ENCODE measurements at regions not wholly inside any gene's neighbourhood (a gene's known extent, or its start where the extent isn't known, plus 50 kb on each side); places are given as distances from the start of the nearest gene placed in this dataset.
"Not testable (repeated sequence)": the region's sequence is repeated elsewhere in the genome, so short reads cannot be mapped to it uniquely, and the experiment has no call there.

- in situ Hi-C loops (cut with MboI; ENCODE audit: low pct_unique_long_range_greater_than_20kb, low sequenced_read_pairs) = loop anchor here (25.0 kb wide), 1 partner anchor 89 kb away; no protein-coding TSS in a partner anchor
- no peak for DNase-seq
These were observed 201.9 kb upstream of the TRPM3 start for GRCh38 chr9:71323357-71323756.

DNA sequence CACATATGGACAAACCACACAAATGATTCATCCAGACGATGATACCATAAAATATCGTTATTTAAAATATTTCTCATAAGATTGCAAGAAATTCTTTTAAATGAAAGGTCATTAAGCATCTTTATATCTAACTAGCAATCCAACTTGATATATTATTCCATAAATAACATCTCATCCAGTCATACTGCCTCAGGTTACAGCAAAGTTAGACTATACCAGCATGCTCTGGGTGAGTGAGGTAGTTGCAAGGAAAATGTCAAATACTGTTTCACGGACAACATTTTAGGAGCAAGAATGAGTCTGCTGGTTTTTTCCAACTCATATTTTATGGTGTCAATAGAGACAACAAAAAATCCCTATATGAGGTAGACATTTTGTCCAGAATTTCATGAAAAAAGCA lies 200.9 kb upstream of the TRPM3 start:
- in situ Hi-C loops (cut with MboI; ENCODE audit: low pct_unique_long_range_greater_than_20kb, low sequenced_read_pairs) = loop anchor here (25.0 kb wide), 1 partner anchor 90 kb away; no protein-coding TSS in a partner anchor
- no peak for DNase-seq

DNA sequence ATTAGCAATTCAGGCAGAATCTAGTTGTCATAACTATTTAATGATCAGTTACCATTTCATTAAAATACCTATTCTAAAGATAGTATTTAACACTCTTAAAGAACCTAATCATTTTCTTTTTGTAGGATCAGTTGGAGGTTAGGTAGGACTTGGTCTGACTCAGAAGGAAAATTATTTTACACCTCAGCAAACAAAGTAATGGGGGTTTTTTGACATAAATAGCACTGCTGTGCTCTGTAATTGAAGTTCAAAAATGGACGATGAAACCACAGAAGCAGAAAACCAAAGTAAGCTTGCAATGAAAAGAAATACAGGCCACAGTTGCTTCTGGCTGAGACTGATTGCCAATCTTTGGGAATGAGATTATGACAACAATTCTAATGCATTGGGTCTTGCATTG lies 187.0 kb upstream of the TRPM3 start:
- in situ Hi-C loops (cut with MboI; ENCODE audit: low pct_unique_long_range_greater_than_20kb, low sequenced_read_pairs) = loop anchor here (25.0 kb wide), 1 partner anchor 104 kb away; no protein-coding TSS in a partner anchor
- DNase-seq = no peak

- in situ Hi-C loops (cut with MboI; ENCODE audit: low pct_unique_long_range_greater_than_20kb, low sequenced_read_pairs) = loop anchor here (25.0 kb wide), 1 partner anchor 106 kb away; no protein-coding TSS in a partner anchor
These were observed 184.7 kb upstream of the TRPM3 start for GRCh38 chr9:71306134-71306533.

GRCh38 chr9:71303351-71303750 lies 181.9 kb upstream of the TRPM3 start:
- in situ Hi-C loops (cut with MboI; ENCODE audit: low pct_unique_long_range_greater_than_20kb, low sequenced_read_pairs) = loop anchor here (25.0 kb wide), 1 partner anchor 109 kb away; no protein-coding TSS in a partner anchor
- no peak for DNase-seq

More at GRCh38 chr9:71306134-71306533, 184.7 kb upstream of the TRPM3 start:
- DNase-seq = no peak

DNA sequence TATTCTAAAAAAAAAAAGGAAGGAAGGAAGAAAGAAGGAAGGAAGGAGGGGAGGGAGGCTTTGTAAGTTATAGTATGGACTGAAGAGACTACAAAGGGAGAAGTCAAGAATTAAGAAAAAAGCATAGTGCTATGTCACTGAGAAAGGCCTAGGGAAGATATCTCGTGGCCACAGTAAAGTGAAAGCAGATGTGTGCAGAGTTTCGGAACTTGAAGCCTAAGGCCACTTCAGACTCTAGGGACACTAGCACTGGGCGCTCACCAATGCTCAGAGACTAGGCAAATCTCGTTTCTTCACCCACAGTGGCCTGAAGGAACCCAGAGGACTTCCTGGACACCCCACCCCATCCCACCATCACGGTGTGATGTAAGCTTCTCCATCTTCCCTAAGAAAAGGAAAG lies 181.4 kb upstream of the TRPM3 start:
- DNase-seq = no peak
- in situ Hi-C loops (cut with MboI; ENCODE audit: low pct_unique_long_range_greater_than_20kb, low sequenced_read_pairs) = loop anchor here (25.0 kb wide), 1 partner anchor 110 kb away; no protein-coding TSS in a partner anchor

GRCh38 chr9:71295928-71296327 lies 174.5 kb upstream of the TRPM3 start:
- in situ Hi-C loops (cut with MboI; ENCODE audit: low pct_unique_long_range_greater_than_20kb, low sequenced_read_pairs) = no loop called here
- DNase-seq = no peak

DNA sequence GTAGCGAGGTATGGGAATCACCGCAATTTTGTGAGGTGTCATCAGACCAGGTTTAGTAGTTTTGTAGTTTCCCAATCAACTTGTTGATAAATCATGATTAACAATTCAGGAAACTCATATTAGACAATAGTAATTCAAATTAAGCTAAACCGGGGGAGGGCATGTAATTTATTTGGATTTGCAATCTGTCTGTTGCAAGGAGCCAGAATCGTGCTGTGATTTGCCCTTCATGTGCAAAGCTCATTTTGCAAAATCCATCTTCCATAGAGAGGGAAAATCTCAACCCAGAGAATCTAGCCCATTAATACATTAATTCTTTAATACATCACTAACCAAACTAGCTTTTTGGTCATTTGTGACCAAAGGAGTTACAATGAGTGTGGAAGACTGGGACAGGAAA lies 164.7 kb upstream of the TRPM3 start:
- in situ Hi-C loops (cut with MboI; ENCODE audit: low pct_unique_long_range_greater_than_20kb, low sequenced_read_pairs) = no loop called here
- no peak for DNase-seq

DNA sequence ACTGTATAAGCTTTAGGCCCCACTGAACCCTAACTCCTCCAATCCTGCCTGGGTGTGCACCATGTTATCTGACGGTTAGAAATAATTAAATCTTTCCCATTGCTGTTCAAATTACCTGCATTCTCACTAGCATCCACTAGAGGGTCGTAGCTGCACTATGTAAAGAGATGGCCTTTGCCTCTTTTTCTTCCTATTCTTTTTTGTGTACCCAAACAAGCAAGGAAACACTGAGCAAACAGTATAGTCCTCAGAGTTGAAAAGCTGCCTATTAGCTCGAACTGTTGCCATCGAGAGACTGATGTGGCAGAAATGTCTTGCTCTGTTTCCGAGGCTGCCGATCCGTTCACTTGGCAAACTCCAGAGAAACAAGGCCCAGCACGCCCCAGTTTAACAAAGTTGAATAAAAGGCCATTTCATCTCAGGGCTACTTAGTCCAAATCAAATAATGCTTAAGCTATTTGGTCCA lies 163.8 kb upstream of the TRPM3 start:
- peak; percentile 57 for DNase-seq
- in situ Hi-C loops (cut with MboI; ENCODE audit: low pct_unique_long_range_greater_than_20kb, low sequenced_read_pairs) = no loop called here

DNA sequence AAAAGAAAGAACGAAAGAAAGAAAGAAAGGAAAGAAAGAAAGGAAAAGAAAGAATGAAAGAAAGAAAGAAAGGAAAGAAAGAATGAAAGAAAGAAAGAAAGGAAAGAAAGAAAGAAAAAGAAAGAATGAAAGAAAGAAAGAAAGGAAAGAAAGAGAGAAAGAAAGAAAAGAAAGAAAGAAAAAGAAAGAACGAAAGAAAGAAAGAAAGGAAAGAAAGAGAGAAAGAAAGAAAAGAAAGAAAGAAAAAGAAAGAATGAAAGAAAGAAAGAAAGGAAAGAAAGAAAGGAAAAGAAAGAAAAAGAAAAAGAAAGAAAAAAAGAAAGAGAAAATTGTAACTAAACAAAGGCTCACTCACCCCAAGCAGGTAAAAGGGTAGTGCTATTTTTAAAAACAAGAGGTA lies 160.7 kb upstream of the TRPM3 start:
- in situ Hi-C loops (cut with MboI; ENCODE audit: low pct_unique_long_range_greater_than_20kb, low sequenced_read_pairs); DNase-seq: not testable (repeated sequence)

GRCh38 chr9:71279151-71279739 lies 157.8 kb upstream of the TRPM3 start:
- DNase-seq = no peak
- in situ Hi-C loops (cut with MboI; ENCODE audit: low pct_unique_long_range_greater_than_20kb, low sequenced_read_pairs) = no loop called here

GRCh38 chr9:71273613-71274012 lies 152.2 kb upstream of the TRPM3 start:
- in situ Hi-C loops (cut with MboI; ENCODE audit: low pct_unique_long_range_greater_than_20kb, low sequenced_read_pairs) = no loop called here
- no peak for DNase-seq

- no peak for DNase-seq
- in situ Hi-C loops (cut with MboI; ENCODE audit: low pct_unique_long_range_greater_than_20kb, low sequenced_read_pairs) = no loop called here
These were observed 150.2 kb upstream of the TRPM3 start for GRCh38 chr9:71271602-71272001.

DNA sequence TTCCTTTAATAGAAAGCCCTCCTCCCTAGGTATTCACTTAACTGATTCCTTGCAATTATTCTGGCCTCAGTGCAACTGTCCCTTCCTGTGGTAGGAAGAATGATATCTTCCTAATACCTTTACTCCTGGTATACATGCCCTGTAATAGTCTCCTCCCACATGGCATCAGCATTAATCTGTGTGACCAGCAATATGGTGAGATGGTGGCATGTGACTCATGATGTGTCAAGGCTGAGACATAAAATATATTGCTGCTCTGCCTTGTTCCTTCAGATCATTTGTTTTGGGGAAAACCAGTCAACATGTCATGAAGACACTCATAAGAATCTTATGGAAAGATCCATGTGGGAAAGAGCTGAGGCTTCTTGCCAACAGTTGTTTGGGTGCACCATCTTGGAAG lies 149.1 kb upstream of the TRPM3 start:
- in situ Hi-C loops (cut with MboI; ENCODE audit: low pct_unique_long_range_greater_than_20kb, low sequenced_read_pairs) = no loop called here
- DNase-seq = no peak

GRCh38 chr9:71269859-71270258 lies 148.4 kb upstream of the TRPM3 start:
- in situ Hi-C loops (cut with MboI; ENCODE audit: low pct_unique_long_range_greater_than_20kb, low sequenced_read_pairs) = no loop called here
- no peak for DNase-seq

DNA sequence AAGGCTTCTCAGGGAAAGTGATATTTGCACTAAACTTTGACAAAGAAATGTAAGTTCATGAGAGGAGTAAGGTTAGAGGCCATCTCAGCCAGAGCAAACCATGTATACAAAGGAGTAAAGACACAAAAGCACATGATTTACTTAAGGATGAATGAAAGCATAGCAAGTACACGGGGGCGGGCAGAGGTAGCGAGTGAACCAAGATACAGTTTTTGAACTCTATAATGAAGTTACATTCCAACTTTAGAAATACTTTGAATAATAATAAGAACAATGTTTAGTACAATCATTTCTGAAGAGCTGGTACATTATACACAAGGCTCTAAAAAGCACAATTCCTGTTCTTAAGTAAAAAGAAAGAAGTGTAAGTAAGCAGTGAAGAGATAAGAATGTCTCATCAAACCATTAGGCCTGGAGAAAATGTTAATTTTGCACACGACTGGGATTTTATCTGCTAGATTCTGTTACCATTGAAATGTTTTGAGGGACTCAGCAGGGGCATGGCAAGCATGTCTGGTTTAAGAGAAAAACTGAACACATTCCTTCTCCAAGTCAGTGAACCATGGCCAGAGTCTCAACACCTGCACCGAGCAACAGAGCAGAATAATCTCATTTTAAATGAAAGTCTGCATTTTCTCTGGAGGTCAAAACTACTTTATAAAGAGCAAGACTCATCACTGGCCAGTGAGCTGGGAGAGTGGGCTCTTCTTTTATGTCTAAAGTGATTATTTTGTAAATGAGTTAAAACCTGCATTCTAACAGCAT lies 147.6 kb upstream of the TRPM3 start:
- in situ Hi-C loops (cut with MboI; ENCODE audit: low pct_unique_long_range_greater_than_20kb, low sequenced_read_pairs) = no loop called here
- no peak for DNase-seq

DNA sequence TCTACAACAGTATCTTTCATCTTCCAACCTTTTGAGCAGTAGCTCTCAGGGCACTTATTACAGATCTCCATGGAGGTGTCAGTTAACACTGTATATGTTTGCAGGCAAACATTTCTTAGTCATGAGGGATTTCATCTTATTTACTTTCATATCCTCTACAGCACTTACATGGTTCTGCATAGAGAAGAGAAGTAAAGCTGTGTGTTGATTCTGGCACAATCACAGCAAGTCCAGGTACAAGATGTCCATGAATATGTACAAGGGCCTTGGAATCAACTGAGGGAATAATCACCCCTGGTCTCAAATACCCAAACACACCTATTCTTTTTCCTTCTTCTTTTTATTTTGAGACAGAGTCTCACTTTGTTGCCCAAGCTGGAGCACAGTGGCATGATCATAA lies 142.0 kb upstream of the TRPM3 start:
- in situ Hi-C loops (cut with MboI; ENCODE audit: low pct_unique_long_range_greater_than_20kb, low sequenced_read_pairs) = no loop called here
- DNase-seq = no peak

- DNase-seq; in situ Hi-C loops (cut with MboI; ENCODE audit: low pct_unique_long_range_greater_than_20kb, low sequenced_read_pairs): not testable (repeated sequence)
These were observed 139.0 kb upstream of the TRPM3 start for GRCh38 chr9:71260419-71260818.

GRCh38 chr9:71254592-71255277 lies 133.3 kb upstream of the TRPM3 start:
- no peak for DNase-seq
- in situ Hi-C loops (cut with MboI; ENCODE audit: low pct_unique_long_range_greater_than_20kb, low sequenced_read_pairs) = no loop called here

DNA sequence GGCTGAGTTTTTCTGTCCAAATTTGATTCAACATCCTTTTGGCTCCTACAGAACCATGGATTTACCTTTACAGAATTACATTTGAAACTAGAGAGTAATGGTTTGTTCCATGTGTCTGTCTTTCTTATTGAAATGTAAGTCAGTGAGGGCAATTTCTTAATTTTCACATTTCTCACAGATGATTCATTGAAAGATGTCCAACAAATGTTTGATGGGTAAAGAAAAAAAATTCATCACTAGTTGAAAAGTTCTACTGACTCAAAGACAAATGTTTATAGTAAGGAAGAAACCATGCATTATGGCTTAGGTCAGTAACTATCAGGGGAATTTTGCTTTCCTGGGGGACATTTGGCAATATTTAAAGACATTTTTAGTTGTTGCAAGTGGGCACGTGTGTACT lies 131.6 kb upstream of the TRPM3 start:
- DNase-seq = no peak
- in situ Hi-C loops (cut with MboI; ENCODE audit: low pct_unique_long_range_greater_than_20kb, low sequenced_read_pairs) = no loop called here

All from KBM-7 (cell line).